ENCODE measurements at regions not wholly inside any gene's neighbourhood (a gene's known extent, or its start where the extent isn't known, plus 50 kb on each side); places are given as distances from the start of the nearest gene placed in this dataset.

GRCh38 chr19:22532388-22533300 is 101.5 kb upstream of the ZNF492 start:
- no TSS peak for BruUV-seq (replicated peaks)
- in situ Hi-C loops (cut with MboI; ENCODE audit: low sequenced_read_pairs), result no loop called here
- no peaks in the 10 kb centered on the region for H3K9me1 ChIP-seq (ENCODE audit: insufficient read depth, low read length)

More at GRCh38 chr19:22532388-22533300, 101.5 kb upstream of the ZNF492 start:
- TF ChIP-seq RFX5 (IDR thresholded peaks at IDR 0.05; ENCODE audit: low read depth, low read length), result no peak
- TF ChIP-seq MXI1 (IDR thresholded peaks at IDR 0.05; ENCODE audit: borderline replicate concordance, low read depth, low read length), result no peak
- TF ChIP-seq FOS (IDR thresholded peaks at IDR 0.05; ENCODE audit: low read depth, low read length), result no peak
- no peak for TF ChIP-seq NFE2L2 (IDR thresholded peaks at IDR 0.05; ENCODE audit: low read depth, low read length)
- no peak for TF ChIP-seq SMC3 (IDR thresholded peaks at IDR 0.05; ENCODE audit: low read depth, low read length)
- TF ChIP-seq RAD21 (IDR thresholded peaks at IDR 0.05; ENCODE audit: low read length), result no peak
- TF ChIP-seq CHD1 (IDR thresholded peaks at IDR 0.05; ENCODE audit: low read depth, low read length), result no peak
- no peak for TF ChIP-seq CTCF (conservative IDR thresholded peaks at IDR 0.05; ENCODE audit: low read depth, low read length)
- TF ChIP-seq MAZ (IDR thresholded peaks at IDR 0.05; ENCODE audit: borderline replicate concordance, low read depth, low read length), result no peak
- no peak for TF ChIP-seq MAFK (IDR thresholded peaks at IDR 0.05; ENCODE audit: low read depth, low read length)
- TF ChIP-seq ELK1 (IDR thresholded peaks at IDR 0.05; ENCODE audit: borderline replicate concordance, low read depth, low read length), result no peak
- no peak for TF ChIP-seq USF2 (IDR thresholded peaks at IDR 0.05; ENCODE audit: low read depth, low read length)
- TF ChIP-seq BHLHE40 (IDR thresholded peaks at IDR 0.05; ENCODE audit: low read depth, low read length), result no peak
- TF ChIP-seq CEBPB (IDR thresholded peaks at IDR 0.05; ENCODE audit: low read depth, low read length), result no peak
- TF ChIP-seq POLR2A (IDR thresholded peaks at IDR 0.05; ENCODE audit: low read depth, low read length), result no peak
- TF ChIP-seq RCOR1 (IDR thresholded peaks at IDR 0.05; ENCODE audit: insufficient replicate concordance, low read length), result no peak
- Histone ChIP-seq H2BK120ac (ENCODE audit: low read depth, low read length) (no peak overlapping the region), H2BK15ac (ENCODE audit: low read depth, low read length) (no peak overlapping the region), H4K20me1 (ENCODE audit: insufficient read depth, low read length) (no peaks in the 10 kb centered on the region), H4K91ac (ENCODE audit: insufficient read depth, low read depth, low read length) (no peak overlapping the region), H3K56ac (ENCODE audit: extremely low read depth, insufficient read depth, low read length) (no peak overlapping the region), H2BK20ac (ENCODE audit: low read depth, low read length) (no peak overlapping the region), H3K27me3 (ENCODE audit: control insufficient read depth, insufficient read depth, low read length) (no peaks in the 10 kb centered on the region), H4K8ac (ENCODE audit: low read depth in 2 of 2, low read length in 2 of 2) (no peak overlapping the region), H2AFZ (replicated peaks; ENCODE audit: low read length, poor library complexity) (no peak overlapping the region), H3K9me3 (ENCODE audit: control insufficient read depth, insufficient read depth, low read length) (peaks cover 12% of the 10 kb centered on the region), H3K9ac (ENCODE audit: low read depth, low read length) (no peak overlapping the region), H3K79me1 (ENCODE audit: low read depth in 1 of 2, low read length in 2 of 2) (no peaks in the 10 kb centered on the region), H3K36me3 (ENCODE audit: control insufficient read depth, insufficient read depth, low read length) (no peaks in the 10 kb centered on the region), H3K27ac (ENCODE audit: insufficient read depth, low read length) (no peak overlapping the region), H3K23ac (ENCODE audit: low read depth, low read length) (no peak overlapping the region), H2AK5ac (ENCODE audit: low read depth, low read length) (no peak overlapping the region), H3K4me1 (ENCODE audit: control insufficient read depth, insufficient read depth, low read length) (no peaks in the 10 kb centered on the region), H3K18ac (ENCODE audit: low read depth, low read length) (no peak overlapping the region), H2AK9ac (replicated peaks; ENCODE audit: low read depth, low read length, poor library complexity) (no peak overlapping the region), H3K4me2 (ENCODE audit: low read depth, low read length) (no peak overlapping the region), H4K5ac (ENCODE audit: low read depth, low read length) (no peak overlapping the region), H3K4ac (ENCODE audit: low read depth, low read length) (no peak overlapping the region), H3K14ac (replicated peaks; ENCODE audit: low read depth, low read length) (no peak overlapping the region), H2BK5ac (ENCODE audit: low read depth, low read length, poor library complexity, severe bottlenecking) (no peak overlapping the region), H3K4me3 (ENCODE audit: insufficient read depth, low read depth, low read length) (no peak overlapping the region)
- intact Hi-C loops (cut with micrococcal nuclease), result no loop called here
- POLR2A ChIA-PET (ENCODE audit: unreplicated experiment), result no interaction called here
- CTCF ChIA-PET, result no interaction called here
- DNase-seq (no peak), ATAC-seq (ENCODE audit: low read depth) (no peak)
- 7% methylated on average over 7 of the region's 43 CpGs; no CpG with 5 or more reads in 1 of the 2 experiments for WGBS, 2 experiments (ENCODE audit: extremely low coverage in 2 of 2, insufficient read length in 1 of 2)
- dilution Hi-C loops (cut with HindIII; ENCODE audit: low sequenced_read_pairs, unreplicated experiment), result no loop called here
